ENCODE measurements at regions not wholly inside any gene's neighbourhood (a gene's known extent, or its start where the extent isn't known, plus 50 kb on each side); places are given as distances from the start of the nearest gene placed in this dataset.

GRCh38 chr6:1126036-1126435 is 185.9 kb upstream of the FOXQ1 start:
- DNase-seq (ENCODE audit: low read depth, low spot score) = no peak
- no peak overlapping the region for H3K27ac ChIP-seq

- no peak for DNase-seq (ENCODE audit: low read depth, low spot score)
- no peak overlapping the region for H3K27ac ChIP-seq
These were observed 186.6 kb upstream of the FOXQ1 start for GRCh38 chr6:1125297-1125696.

- DNase-seq (ENCODE audit: low read depth, low spot score) = no peak
- H3K27ac ChIP-seq = no peak overlapping the region
These were observed 187.0 kb upstream of the FOXQ1 start for GRCh38 chr6:1124885-1125284.

GRCh38 chr6:1123386-1124375 is 188.2 kb upstream of the FOXQ1 start:
- no peak overlapping the region for H3K27ac ChIP-seq
- no peak for DNase-seq (ENCODE audit: low read depth, low spot score)

- DNase-seq (ENCODE audit: low read depth, low spot score) = no peak
- no peak overlapping the region for H3K27ac ChIP-seq
These were observed 189.8 kb upstream of the FOXQ1 start for GRCh38 chr6:1122083-1122482.

- no peak for DNase-seq (ENCODE audit: low read depth, low spot score)
- H3K27ac ChIP-seq = no peak overlapping the region
These were observed 193.6 kb upstream of the FOXQ1 start for GRCh38 chr6:1118287-1118647.

GRCh38 chr6:1117530-1118286 is 194.2 kb upstream of the FOXQ1 start:
- H3K27ac ChIP-seq = no peak overlapping the region
- DNase-seq (ENCODE audit: low read depth, low spot score) = no peak

GRCh38 chr6:1116149-1116548 is 195.7 kb upstream of the FOXQ1 start:
- H3K27ac ChIP-seq = no peak overlapping the region
- no peak for DNase-seq (ENCODE audit: low read depth, low spot score)

- DNase-seq (ENCODE audit: low read depth, low spot score) = no peak
- no peak overlapping the region for H3K27ac ChIP-seq
These were observed 197.9 kb upstream of the FOXQ1 start for GRCh38 chr6:1113916-1114540.

GRCh38 chr6:1111361-1111760 is 200.5 kb upstream of the FOXQ1 start:
- no peak for DNase-seq (ENCODE audit: low read depth, low spot score)
- H3K27ac ChIP-seq = peak overlapping the region; percentile 66

- DNase-seq (ENCODE audit: low read depth, low spot score) = no peak
- peak overlapping the region; percentile 66 for H3K27ac ChIP-seq
These were observed 201.0 kb upstream of the FOXQ1 start for GRCh38 chr6:1110941-1111349.

- peak overlapping the region; percentile 66 for H3K27ac ChIP-seq
- DNase-seq (ENCODE audit: low read depth, low spot score) = no peak
These were observed 201.7 kb upstream of the FOXQ1 start for GRCh38 chr6:1110164-1110563.

- no peak overlapping the region for H3K27ac ChIP-seq
- DNase-seq (ENCODE audit: low read depth, low spot score) = no peak
These were observed 202.8 kb upstream of the FOXQ1 start for GRCh38 chr6:1109134-1109533.

GRCh38 chr6:1108198-1108597 is 203.7 kb upstream of the FOXQ1 start:
- DNase-seq (ENCODE audit: low read depth, low spot score) = no peak

GRCh38 chr6:1107578-1107977 is 204.3 kb upstream of the FOXQ1 start:
- H3K27ac ChIP-seq = no peak overlapping the region
- no peak for DNase-seq (ENCODE audit: low read depth, low spot score)

More at GRCh38 chr6:1108198-1108597, 203.7 kb upstream of the FOXQ1 start:
- H3K27ac ChIP-seq = no peak overlapping the region

GRCh38 chr6:1105833-1106400 is 206.0 kb upstream of the FOXQ1 start:
- no peak for DNase-seq (ENCODE audit: low read depth, low spot score)
- H3K27ac ChIP-seq = no peak overlapping the region

GRCh38 chr6:1104988-1105670 is 206.8 kb upstream of the FOXQ1 start:
- no peak for DNase-seq (ENCODE audit: low read depth, low spot score)
- H3K27ac ChIP-seq = no peak overlapping the region

GRCh38 chr6:1103945-1104623 is 207.8 kb upstream of the FOXQ1 start:
- no peak for DNase-seq (ENCODE audit: low read depth, low spot score)

GRCh38 chr6:1103021-1103420 is 208.9 kb upstream of the FOXQ1 start:
- no peak overlapping the region for H3K27ac ChIP-seq
- no peak for DNase-seq (ENCODE audit: low read depth, low spot score)

More at GRCh38 chr6:1103945-1104623, 207.8 kb upstream of the FOXQ1 start:
- no peak overlapping the region for H3K27ac ChIP-seq
